Testis (tissue), 2 donors: ENCODE measurements at regions not wholly inside any gene's neighbourhood (a gene's known extent, or its start where the extent isn't known, plus 50 kb on each side); places are given as distances from the start of the nearest gene placed in this dataset.

ENCODE experiments used
- POLR2A ChIP-seq: fragments of 450-650 bp; IDR thresholded peaks from one replicate; pipeline ENCODE4 v1.6.1; 2017; ENCODE audit warnings: antibody characterized with exemption, mild to moderate bottlenecking, moderate library complexity
- TF ChIP-seq, protein P1 (sequence below), 3 experiments: fragments of 450-650 bp in 2 of 3; fragments of 200-600 bp in 1 of 3; sonication (generic) in 1 of 3; IDR thresholded peaks; one replicate each; pipeline ENCODE4 v1.5.1; 2016 to 2019; ENCODE audit warnings: antibody characterized with exemption in 3 of 3, mild to moderate bottlenecking in 2 of 3, moderate library complexity in 1 of 3

DNA sequence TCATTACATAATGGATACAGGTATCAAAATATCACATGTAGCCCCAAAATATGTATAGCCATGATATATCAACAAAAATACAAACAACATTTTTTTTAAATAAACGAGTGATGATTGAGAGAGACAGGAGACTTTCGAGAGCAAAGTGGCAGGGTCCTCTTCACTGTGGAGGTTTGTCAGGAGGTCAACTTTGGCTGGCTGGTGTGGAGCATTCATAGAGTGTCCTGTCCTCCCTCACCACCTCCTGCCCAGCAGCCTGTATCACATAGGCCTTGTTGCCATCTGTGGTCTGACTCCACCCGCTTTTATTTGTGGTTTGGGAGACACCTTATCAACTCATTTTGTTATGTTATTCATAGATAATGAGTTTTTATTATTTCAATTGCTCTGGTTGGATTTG is 206.9 kb downstream of the SYK start:
- TF ChIP-seq, protein P1, sequence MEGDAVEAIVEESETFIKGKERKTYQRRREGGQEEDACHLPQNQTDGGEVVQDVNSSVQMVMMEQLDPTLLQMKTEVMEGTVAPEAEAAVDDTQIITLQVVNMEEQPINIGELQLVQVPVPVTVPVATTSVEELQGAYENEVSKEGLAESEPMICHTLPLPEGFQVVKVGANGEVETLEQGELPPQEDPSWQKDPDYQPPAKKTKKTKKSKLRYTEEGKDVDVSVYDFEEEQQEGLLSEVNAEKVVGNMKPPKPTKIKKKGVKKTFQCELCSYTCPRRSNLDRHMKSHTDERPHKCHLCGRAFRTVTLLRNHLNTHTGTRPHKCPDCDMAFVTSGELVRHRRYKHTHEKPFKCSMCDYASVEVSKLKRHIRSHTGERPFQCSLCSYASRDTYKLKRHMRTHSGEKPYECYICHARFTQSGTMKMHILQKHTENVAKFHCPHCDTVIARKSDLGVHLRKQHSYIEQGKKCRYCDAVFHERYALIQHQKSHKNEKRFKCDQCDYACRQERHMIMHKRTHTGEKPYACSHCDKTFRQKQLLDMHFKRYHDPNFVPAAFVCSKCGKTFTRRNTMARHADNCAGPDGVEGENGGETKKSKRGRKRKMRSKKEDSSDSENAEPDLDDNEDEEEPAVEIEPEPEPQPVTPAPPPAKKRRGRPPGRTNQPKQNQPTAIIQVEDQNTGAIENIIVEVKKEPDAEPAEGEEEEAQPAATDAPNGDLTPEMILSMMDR (IDR thresholded peaks at IDR 0.05): no peak
- TF ChIP-seq POLR2A: no peak
